ENCODE measurements at regions not wholly inside any gene's neighbourhood (a gene's known extent, or its start where the extent isn't known, plus 50 kb on each side); places are given as distances from the start of the nearest gene placed in this dataset.

GRCh38 chr16:62661435-62661834 is 625.2 kb upstream of the CDH8 start:
- no peak for TF ChIP-seq CTCF (IDR thresholded peaks at IDR 0.05; ENCODE audit: low read length)
- no peak for TF ChIP-seq EZH2phosphoT487 (IDR thresholded peaks at IDR 0.05; ENCODE audit: low read length)
